ENCODE measurements at regions not wholly inside any gene's neighbourhood (a gene's known extent, or its start where the extent isn't known, plus 50 kb on each side); places are given as distances from the start of the nearest gene placed in this dataset.

- TF ChIP-seq NR2C1 (IDR thresholded peaks at IDR 0.05) (peak; percentile 57), NR2C1 (tag; IDR thresholded peaks at IDR 0.05) (peak; percentile 64), LCOR (CRISPR knock-in tag; IDR thresholded peaks at IDR 0.05) (no peak), NR2C2 (CRISPR knock-in tag; IDR thresholded peaks at IDR 0.05) (no peak), NR2C2 (tag; IDR thresholded peaks at IDR 0.05) (0 out of 2 replicates have a peak, but pooled peaks have one; percentile 32), HOXB6 (CRISPR knock-in tag; IDR thresholded peaks at IDR 0.05; ENCODE audit: borderline replicate concordance) (no peak)
- Histone ChIP-seq H3K9ac (ENCODE audit: insufficient read depth in 1 of 2, low read depth in 2 of 2, low read length in 2 of 2) (peak overlapping the region in 1 of 2 experiments; percentile 67; a peak in 2 of 4 replicates), H3K9me1 (ENCODE audit: control insufficient read depth, insufficient read depth, low read length) (no peaks in the 10 kb centered on the region), H4K20me1 (replicated peaks; ENCODE audit: control insufficient read depth, insufficient read depth, low read length) (no peaks in the 10 kb centered on the region), H3K27ac (ENCODE audit: extremely low read depth, low read depth, low read length) (no peak overlapping the region), H2AFZ (ENCODE audit: low read depth, low read length) (no peak overlapping the region), H3K9me3 (replicated peaks; ENCODE audit: control insufficient read depth, insufficient read depth, low read depth, low read length) (no peaks in the 10 kb centered on the region), H3K4me3 (no peak overlapping the region), H3K4me1 (replicated peaks in 1 of 2; ENCODE audit: control insufficient read depth in 2 of 2, insufficient read depth in 2 of 2, low read length in 2 of 2) (no peaks in the 10 kb centered on the region; a peak in 1 of 5 replicates), H3K36me3 (ENCODE audit: control insufficient read depth, insufficient read depth, low read length) (no peaks in the 10 kb centered on the region), H3K27me3 (ENCODE audit: control insufficient read depth in 2 of 2, insufficient read depth in 2 of 2, low read length in 2 of 2) (peaks cover 0 to 17% of the 10 kb centered on the region in 2 experiments; a peak in 2 of 5 replicates), H3K4me2 (ENCODE audit: insufficient read depth, low read length) (no peak overlapping the region), H3K79me2 (ENCODE audit: control insufficient read depth, insufficient read depth, low read length) (no peaks in the 10 kb centered on the region)
- ATAC-seq (no peak), DNase-seq (ENCODE audit: extremely low read depth in 1 of 4, low spot score in 3 of 4) (no peak), FAIRE-seq (no peak)
- in situ Hi-C loops (cut with MboI) = no loop called here
- intact Hi-C loops (cut with micrococcal nuclease) = no loop called here
- POLR2A ChIA-PET = no interaction called here
- CTCF ChIA-PET (ENCODE audit: low intra/inter-chr PET ratio) = no interaction called here
- 54% methylated on average over 11 of the region's 12 CpGs for WGBS (ENCODE audit: insufficient coverage, low coverage, missing lambda C conversion rate)
- no TSS peak for BruUV-seq (replicated peaks)
Measured at GRCh38 chr2:20567159-20567925, 83.6 kb downstream of the HS1BP3 start.
